GM18498 (cell line): ENCODE measurements at regions not wholly inside any gene's neighbourhood (a gene's known extent, or its start where the extent isn't known, plus 50 kb on each side); places are given as distances from the start of the nearest gene placed in this dataset.

ENCODE experiments used
- ATAC-seq: cut with Tn5 transposase; IDR thresholded peaks from one replicate; pipeline ENCODE4 v1.9.1; 2021; ENCODE audit warnings: mild to moderate bottlenecking, moderate library complexity; ENCODE audit not compliant: unreplicated experiment

GRCh38 chr3:70899816-70900215, 587.4 kb upstream of the MDFIC2 start:
- ATAC-seq, result no peak

GRCh38 chr3:70890020-70890394, 577.6 kb upstream of the MDFIC2 start:
- ATAC-seq, result no peak

GRCh38 chr3:70889162-70890019, 577.0 kb upstream of the MDFIC2 start:
- ATAC-seq, result no peak

- ATAC-seq, result no peak
Measured at GRCh38 chr3:70885636-70886035, 573.2 kb upstream of the MDFIC2 start.

GRCh38 chr3:70882104-70882503, 569.7 kb upstream of the MDFIC2 start:
- ATAC-seq, result no peak

GRCh38 chr3:70880421-70880820, 568.0 kb upstream of the MDFIC2 start:
- ATAC-seq, result no peak

- no peak for ATAC-seq
Measured at GRCh38 chr3:70876154-70876553, 563.7 kb upstream of the MDFIC2 start.

- no peak for ATAC-seq
Measured at GRCh38 chr3:70874196-70874595, 561.8 kb upstream of the MDFIC2 start.

GRCh38 chr3:70873686-70874085, 561.2 kb upstream of the MDFIC2 start:
- ATAC-seq, result no peak

GRCh38 chr3:70871909-70872656, 559.6 kb upstream of the MDFIC2 start:
- ATAC-seq, result no peak

GRCh38 chr3:70870576-70870975, 558.1 kb upstream of the MDFIC2 start:
- no peak for ATAC-seq

GRCh38 chr3:70868561-70868960, 556.1 kb upstream of the MDFIC2 start:
- no peak for ATAC-seq

GRCh38 chr3:70863049-70863448, 550.6 kb upstream of the MDFIC2 start:
- no peak for ATAC-seq

GRCh38 chr3:70861855-70862254, 549.4 kb upstream of the MDFIC2 start:
- no peak for ATAC-seq

- ATAC-seq, result no peak
Measured at GRCh38 chr3:70861234-70861633, 548.8 kb upstream of the MDFIC2 start.

GRCh38 chr3:70857916-70858315, 545.5 kb upstream of the MDFIC2 start:
- ATAC-seq, result no peak

GRCh38 chr3:70856414-70857162, 544.1 kb upstream of the MDFIC2 start:
- no peak for ATAC-seq

GRCh38 chr3:70855149-70855548, 542.7 kb upstream of the MDFIC2 start:
- ATAC-seq, result no peak

- no peak for ATAC-seq
Measured at GRCh38 chr3:70854108-70854507, 541.7 kb upstream of the MDFIC2 start.

GRCh38 chr3:70853161-70853944, 540.9 kb upstream of the MDFIC2 start:
- ATAC-seq, result no peak
